H1 (cell line): ENCODE measurements at regions not wholly inside any gene's neighbourhood (a gene's known extent, or its start where the extent isn't known, plus 50 kb on each side); places are given as distances from the start of the nearest gene placed in this dataset.

Experiments
- CTCF ChIA-PET: fragments of 300-600 bp; sonication (Branson Sonifier 250); formaldehyde crosslinking; loops from one replicate; lab custom pipeline; 2021; ENCODE audit not compliant: partially characterized antibody; lab: Charles Lee
- POLR2A ChIA-PET: fragments of 300-600 bp; sonication (Branson Sonifier 250); formaldehyde crosslinking; loops from one replicate; lab custom pipeline; 2021; ENCODE audit warnings: inconsistent platforms; ENCODE audit not compliant: partially characterized antibody; lab: Charles Lee
- DNase-seq, 2 experiments: peaks; one replicate each; pipeline versions ENCODE4 v3.0.0 to v3.0.0-alpha.2; 2010 to 2022; ENCODE audit warnings: low spot score in 2 of 2, low read depth in 1 of 2, mixed read lengths in 1 of 2
- FAIRE-seq: peaks from 2 replicates; lab custom pipeline; 2011; peaks lifted over from hg19 to GRCh38; lab: Jason Lieb, UNC
- H2AFZ ChIP-seq: 2 replicates; pipeline ENCODE4 v1.8.1; 2012; ENCODE audit warnings: low read length, inconsistent platforms
- H2AK5ac ChIP-seq: 2 replicates; pipeline ENCODE4 v1.6.1; 2013; ENCODE audit warnings: low read depth, low read length
- H2BK120ac ChIP-seq: replicated peaks from 2 replicates; pipeline ENCODE3; 2013; ENCODE audit warnings: low read depth, low read length, inconsistent platforms
- H2BK12ac ChIP-seq: 2 replicates; pipeline ENCODE4 v1.6.1; 2013; ENCODE audit warnings: low read depth, low read length
- H2BK15ac ChIP-seq: 2 replicates; pipeline ENCODE4 v1.6.1; 2013; ENCODE audit warnings: low read length
- H2BK20ac ChIP-seq: 2 replicates; pipeline ENCODE4 v1.6.1; 2013; ENCODE audit warnings: low read length
- H2BK5ac ChIP-seq: 2 replicates; pipeline ENCODE4 v1.6.1; 2013; ENCODE audit warnings: low read depth, low read length
- H3K14ac ChIP-seq: 2 replicates; pipeline ENCODE4 v1.6.1; 2013; ENCODE audit warnings: inconsistent platforms; ENCODE audit not compliant: insufficient read length
- H3K18ac ChIP-seq: 2 replicates; pipeline ENCODE4 v1.6.1; 2013; ENCODE audit warnings: low read length; ENCODE audit errors: extremely low read depth
- H3K23ac ChIP-seq: 2 replicates; pipeline ENCODE4 v1.6.1; 2013; ENCODE audit warnings: inconsistent platforms; ENCODE audit not compliant: insufficient read length
- H3K23me2 ChIP-seq: 2 replicates; pipeline ENCODE4 v1.6.1; 2013; ENCODE audit warnings: low read depth, low read length
- H3K27ac ChIP-seq: 2 replicates; pipeline ENCODE4 v1.6.1; 2011; ENCODE audit warnings: low read depth, low read length, inconsistent platforms
- H3K27me3 ChIP-seq, 4 experiments: replicated peaks in 1 of 4; 1 replicate in 1 of 4; 2 replicates in 3 of 4; pipeline versions ENCODE4 v1.6.1 to v1.8.1; 2011 to 2013; ENCODE audit warnings: low read length in 3 of 4, mild to moderate bottlenecking in 3 of 4, inconsistent platforms in 2 of 4, mixed read lengths in 2 of 4, moderate library complexity in 1 of 4; ENCODE audit not compliant: control insufficient read depth in 3 of 4, insufficient read depth in 3 of 4; ENCODE audit errors: extremely low read depth in 1 of 4
- H3K36me3 ChIP-seq, 4 experiments: 2 replicates each; pipeline versions ENCODE4 v1.6.1 to v1.8.1; 2011 to 2013; ENCODE audit warnings: mild to moderate bottlenecking in 4 of 4, low read length in 3 of 4, moderate library complexity in 2 of 4, control low read depth in 1 of 4, inconsistent platforms in 1 of 4; ENCODE audit not compliant: insufficient read depth in 4 of 4, control insufficient read depth in 2 of 4
- H3K4ac ChIP-seq: replicated peaks from 2 replicates; pipeline ENCODE3; 2013; ENCODE audit warnings: low read length, low read depth, mixed read lengths, inconsistent platforms; ENCODE audit not compliant: insufficient read length
- H3K4me1 ChIP-seq, 4 experiments: replicated peaks in 1 of 4; 1 replicate in 1 of 4; 2 replicates in 3 of 4; pipeline versions ENCODE4 v1.6.1 to v1.8.1; 2011 to 2013; ENCODE audit warnings: low read length in 3 of 4, inconsistent platforms in 2 of 4, mixed read lengths in 1 of 4; ENCODE audit not compliant: insufficient read depth in 4 of 4, control insufficient read depth in 3 of 4
- H3K4me2 ChIP-seq, 2 experiments: 2 replicates each; pipeline versions ENCODE4 v1.6.1 to v1.8.1; 2011 to 2013; ENCODE audit warnings: low read depth in 2 of 2, low read length in 2 of 2, control low read depth in 1 of 2, inconsistent platforms in 1 of 2, mild to moderate bottlenecking in 1 of 2; ENCODE audit not compliant: insufficient read depth in 1 of 2
- H3K4me3 ChIP-seq, 4 experiments: fragments of 200-600, 300-600 bp in 1 of 4; sonication (generic), shearing (Covaris generic), sonication (Bioruptor Twin) in 1 of 4; 2 replicates each; pipeline versions ENCODE4 v1.5.1 to v1.8.1; 2011 to 2016; ENCODE audit warnings: low read length in 4 of 4, low read depth in 3 of 4, control low read depth in 2 of 4, inconsistent platforms in 2 of 4, mild to moderate bottlenecking in 2 of 4, mixed read lengths in 1 of 4, moderate library complexity in 1 of 4; ENCODE audit not compliant: insufficient read depth in 2 of 4; ENCODE audit errors: extremely low read depth in 1 of 4
- H3K56ac ChIP-seq: replicated peaks from 2 replicates; pipeline ENCODE3; 2013; ENCODE audit warnings: low read depth, mild to moderate bottlenecking, mixed read lengths, low read length, inconsistent platforms; ENCODE audit not compliant: insufficient read length
- H3K79me1 ChIP-seq: 2 replicates; pipeline ENCODE4 v1.6.1; 2013; ENCODE audit warnings: low read depth, low read length, control low read depth
- H3K79me2 ChIP-seq, 2 experiments: 2 replicates each; pipeline versions ENCODE4 v1.6.1 to v1.8.1; 2012 to 2013; ENCODE audit warnings: low read length in 2 of 2, mild to moderate bottlenecking in 2 of 2, inconsistent platforms in 1 of 2; ENCODE audit not compliant: insufficient read depth in 2 of 2, control insufficient read depth in 1 of 2
- H3K9ac ChIP-seq, 4 experiments: replicated peaks in 1 of 4; 1 replicate in 1 of 4; 2 replicates in 3 of 4; pipeline versions ENCODE4 v1.6.1 to v1.8.1; 2011 to 2013; ENCODE audit warnings: low read depth in 3 of 4, low read length in 3 of 4, control low read depth in 2 of 4, mild to moderate bottlenecking in 2 of 4, moderate library complexity in 2 of 4, inconsistent platforms in 1 of 4; ENCODE audit errors: extremely low read depth in 1 of 4
- H3K9me3 ChIP-seq, 2 experiments: 2 replicates each; pipeline versions ENCODE4 v1.6.1 to v1.8.1; 2012 to 2013; ENCODE audit warnings: mild to moderate bottlenecking in 2 of 2, moderate library complexity in 2 of 2, control low read depth in 1 of 2, inconsistent platforms in 1 of 2, low read depth in 1 of 2, low read length in 1 of 2, mixed read lengths in 1 of 2; ENCODE audit not compliant: insufficient read depth in 2 of 2
- H4K20me1 ChIP-seq, 2 experiments: replicated peaks in 1 of 2; 2 replicates each; pipeline versions ENCODE3 to v1.8.1; 2011 to 2013; ENCODE audit warnings: inconsistent platforms in 2 of 2, low read length in 2 of 2, mild to moderate bottlenecking in 1 of 2; ENCODE audit not compliant: insufficient read depth in 2 of 2, control insufficient read depth in 1 of 2
- H4K5ac ChIP-seq: 2 replicates; pipeline ENCODE4 v1.6.1; 2013; ENCODE audit warnings: low read length, low read depth, mixed read lengths, inconsistent platforms; ENCODE audit not compliant: insufficient read length
- H4K8ac ChIP-seq: 2 replicates; pipeline ENCODE4 v1.8.0; 2013; ENCODE audit warnings: mild to moderate bottlenecking, moderate library complexity, low read length, inconsistent platforms; ENCODE audit not compliant: insufficient read depth; ENCODE audit errors: extremely low read depth
- H4K91ac ChIP-seq: replicated peaks from 2 replicates; pipeline ENCODE3; 2013; ENCODE audit warnings: low read length, mixed read lengths, inconsistent platforms; ENCODE audit not compliant: insufficient read length
- CHD1 ChIP-seq: IDR thresholded peaks from 2 replicates; pipeline ENCODE4 v1.6.1; 2012; ENCODE audit warnings: low read depth, low read length, improper control_type of control experiment
- CTBP2 ChIP-seq: IDR thresholded peaks from 2 replicates; pipeline ENCODE4 v1.7.0; 2011; ENCODE audit warnings: borderline replicate concordance, mild to moderate bottlenecking, moderate library complexity, mixed read lengths, low read length; ENCODE audit not compliant: insufficient read depth, insufficient read length
- POLR2AphosphoS5 ChIP-seq: IDR thresholded peaks from 2 replicates; pipeline ENCODE4 v1.6.1; 2011; ENCODE audit warnings: low read depth, low read length
- RAD21 ChIP-seq, 2 experiments: IDR thresholded peaks in 1 of 2; conservative IDR thresholded peaks in 1 of 2; 2 replicates each; pipeline ENCODE4 v1.6.1; 2011; ENCODE audit warnings: low read depth in 2 of 2, low read length in 2 of 2, improper control_type of control experiment in 1 of 2, inconsistent platforms in 1 of 2, mild to moderate bottlenecking in 1 of 2, moderate library complexity in 1 of 2
- WGBS, 2 experiments: shearing (Covaris generic) in 1 of 2; methylation state at CpG; one replicate each; pipeline versions ENCODE4 v1.1.6 to v1.1.7; 2013 to 2015; ENCODE audit warnings: low lambda C conversion rate in 2 of 2, mixed read lengths in 2 of 2, inconsistent platforms in 1 of 2, low coverage in 1 of 2, missing lambda C conversion rate in 1 of 2; ENCODE audit not compliant: insufficient replicate concordance in 2 of 2, insufficient coverage in 1 of 2, insufficient read length in 1 of 2; ENCODE audit errors: extremely low coverage in 1 of 2, missing lambda C conversion rate in 1 of 2; 5-methylcytosine and 5-hydroxymethylcytosine counted together

DNA sequence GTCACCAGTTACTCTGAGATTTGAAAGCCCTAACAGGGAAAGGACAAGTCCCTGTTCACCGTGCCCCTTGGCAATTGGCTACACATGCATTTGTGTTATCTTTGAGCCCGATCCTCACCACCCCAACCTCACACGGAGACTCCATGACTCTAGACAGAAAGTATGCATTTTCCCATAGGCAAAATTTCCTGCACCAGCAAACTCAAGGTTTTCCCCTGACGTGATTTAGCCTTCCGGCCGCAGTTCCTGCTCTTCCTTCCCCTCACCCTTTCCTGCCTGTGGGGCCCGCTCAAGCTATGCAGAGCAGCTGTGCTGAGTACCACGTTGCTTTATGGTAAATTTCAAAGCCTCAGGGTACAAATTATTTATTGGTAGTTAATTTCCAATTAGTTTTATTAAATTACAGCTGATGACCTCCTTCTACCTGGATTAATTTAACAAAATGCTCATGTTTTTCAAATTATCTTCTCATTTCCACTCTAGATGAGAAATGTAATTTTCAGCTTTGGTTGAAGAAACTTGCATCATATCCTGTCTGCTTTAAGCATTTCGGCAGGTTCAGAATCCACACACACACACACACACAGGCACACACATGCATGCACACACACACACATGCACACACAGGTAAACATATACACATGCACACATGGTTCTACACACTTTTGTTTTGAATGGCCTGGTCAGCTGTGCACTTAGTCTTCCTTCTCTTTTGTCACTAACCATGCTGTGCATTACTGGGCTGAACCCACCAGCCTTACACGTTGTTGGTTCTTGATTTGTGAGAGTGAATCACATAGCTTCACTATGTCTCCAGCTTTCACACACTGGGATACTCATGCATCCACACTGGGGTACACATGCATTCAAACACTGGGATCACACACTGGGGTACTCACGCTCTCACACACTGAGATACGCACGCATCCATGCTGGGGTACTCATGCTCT is 283.1 kb upstream of the PITRM1 start:
- FAIRE-seq: no peak
- H3K27ac ChIP-seq: no peak overlapping the region; the same call in 1 of the 2 replicates
- H3K18ac ChIP-seq: peak overlapping the region; percentile 29; the same call in 1 of the 2 replicates

More for the DNA sequence above, 283.1 kb upstream of the PITRM1 start:
- H2AK5ac ChIP-seq: peak overlapping the region; percentile 91
- H4K8ac ChIP-seq: no peak overlapping the region
- peak overlapping the region; percentile 6; the same call in 1 of the 2 replicates for H2BK5ac ChIP-seq
- peaks cover 0 to 6% of the 10 kb centered on the region in 2 experiments; a peak in 1 of 4 replicates for H3K9me3 ChIP-seq
- H4K20me1 ChIP-seq: no peaks in the 10 kb centered on the region
- peak overlapping the region; percentile 9; the same call in 1 of the 2 replicates for H2BK20ac ChIP-seq
- H3K36me3 ChIP-seq: no peaks in the 10 kb centered on the region; a peak in 1 of 8 replicates
- peaks cover 0 to 15% (median 9%) of the 10 kb centered on the region in 4 experiments; a peak in 5 of 7 replicates for H3K4me1 ChIP-seq
- H3K27me3 ChIP-seq: peaks cover 0 to 3% (median 0%) of the 10 kb centered on the region in 4 experiments; a peak in 1 of 7 replicates
- TF ChIP-seq CTBP2 (no peak), RAD21 (IDR thresholded peaks at IDR 0.05 in 1 of 2, conservative IDR thresholded peaks at IDR 0.05 in 1 of 2; ENCODE audit: low read depth in 2 of 2, low read length in 2 of 2) (0 out of 4 replicates have a peak, but pooled peaks have one; percentile 4 to 7), POLR2AphosphoS5 (no peak), CHD1 (no peak)
- WGBS, 2 experiments: 93% methylated on average over 13 of the region's 13 CpGs; no CpG with 5 or more reads in 1 of the 2 experiments
- H4K91ac ChIP-seq: peak overlapping the region; percentile 81
- no peak overlapping the region for H3K23ac ChIP-seq
- H3K9ac ChIP-seq: no peak overlapping the region
- ChIA-PET CTCF (interaction anchor here (0.7 to 1.7 kb wide), 2 partner anchors 57 to 188 kb away, joined by 3 read pairs; no protein-coding TSS in a partner anchor), POLR2A (no interaction called here)
- H3K23me2 ChIP-seq: no peaks in the 10 kb centered on the region
- peak overlapping the region; percentile 33 for H2BK120ac ChIP-seq
- no peak overlapping the region for H4K5ac ChIP-seq
- H3K4me3 ChIP-seq: no peak overlapping the region
- H3K56ac ChIP-seq: no peak overlapping the region
- peak overlapping the region; percentile 62; the same call in 1 of the 2 replicates for H2AFZ ChIP-seq
- H3K4me2 ChIP-seq: no peak overlapping the region
- no peaks in the 10 kb centered on the region for H3K79me2 ChIP-seq
- H2BK12ac ChIP-seq: peak overlapping the region; percentile 93
- H2BK15ac ChIP-seq: peak overlapping the region; percentile 73; the same call in 1 of the 2 replicates
- DNase-seq: no peak
- H3K79me1 ChIP-seq: no peaks in the 10 kb centered on the region
- H3K4ac ChIP-seq: peak overlapping the region; percentile 91
- no peak overlapping the region for H3K14ac ChIP-seq
